DND-41 (cell line): ENCODE measurements at regions not wholly inside any gene's neighbourhood (a gene's known extent, or its start where the extent isn't known, plus 50 kb on each side); places are given as distances from the start of the nearest gene placed in this dataset.

ENCODE experiments used
- ATAC-seq: fragments of 200-7000 bp; cut with Tn5 transposase; 3 replicates; pipeline ENCODE4 v1.9.1; 2021; ENCODE audit warnings: low read depth; ENCODE audit not compliant: insufficient read depth
- DNase-seq: peaks from one replicate; pipeline ENCODE4 v3.0.0-alpha.2; 2020
- H2AFZ ChIP-seq: 2 replicates; pipeline ENCODE4 v1.6.0; 2012; ENCODE audit warnings: low read depth, low read length
- H3K27ac ChIP-seq: 2 replicates; pipeline ENCODE4 v1.5.1; 2012; ENCODE audit warnings: low read length, inconsistent platforms
- H3K27me3 ChIP-seq: fragments of 200-600 bp; sonication (generic); 2 replicates; pipeline ENCODE4 v1.6.0; 2012; ENCODE audit warnings: low read length, mild to moderate bottlenecking, inconsistent platforms; ENCODE audit not compliant: insufficient read depth, poor library complexity
- H3K36me3 ChIP-seq: 2 replicates; pipeline ENCODE4 v1.5.1; 2012; ENCODE audit warnings: low read length, inconsistent platforms; ENCODE audit not compliant: insufficient read depth
- H3K4me1 ChIP-seq: 2 replicates; pipeline ENCODE4 v1.5.1; 2012; ENCODE audit warnings: mild to moderate bottlenecking, low read length; ENCODE audit not compliant: insufficient read depth
- H3K4me2 ChIP-seq: 2 replicates; pipeline ENCODE4 v1.6.0; 2012; ENCODE audit warnings: mild to moderate bottlenecking, moderate library complexity, low read length, inconsistent platforms; ENCODE audit not compliant: insufficient read depth
- H3K4me3 ChIP-seq, 2 experiments: fragments of 200-600 bp in 1 of 2; shearing (Covaris generic) in 1 of 2; 2 replicates each; pipeline ENCODE4 v1.5.1; 2012 to 2016; ENCODE audit warnings: inconsistent platforms in 2 of 2, low read length in 2 of 2, mild to moderate bottlenecking in 2 of 2, low read depth in 1 of 2, moderate library complexity in 1 of 2
- H3K79me2 ChIP-seq: 2 replicates; pipeline ENCODE4 v1.6.0; 2012; ENCODE audit warnings: low read length, inconsistent platforms; ENCODE audit not compliant: insufficient read depth
- H3K9ac ChIP-seq: 2 replicates; pipeline ENCODE4 v1.6.0; 2012; ENCODE audit warnings: low read depth, mild to moderate bottlenecking, inconsistent platforms, low read length, moderate library complexity
- H3K9me3 ChIP-seq: 2 replicates; pipeline ENCODE4 v1.5.1; 2012; ENCODE audit warnings: low read length, moderate library complexity, mild to moderate bottlenecking, inconsistent platforms; ENCODE audit not compliant: insufficient read depth, severe bottlenecking
- H4K20me1 ChIP-seq: 2 replicates; pipeline ENCODE4 v1.6.0; 2012; ENCODE audit warnings: low read length; ENCODE audit not compliant: insufficient read depth
- CTCF ChIP-seq: IDR thresholded peaks from 2 replicates; pipeline ENCODE4 v1.5.1; 2012; ENCODE audit warnings: borderline replicate concordance, low read length, moderate library complexity, mild to moderate bottlenecking; ENCODE audit not compliant: poor library complexity, severe bottlenecking; ENCODE audit errors: extremely low read depth
- EZH2 ChIP-seq: IDR thresholded peaks from 3 replicates; pipeline ENCODE4 v1.6.1; 2012; ENCODE audit warnings: borderline replicate concordance, low read depth, mild to moderate bottlenecking, moderate library complexity, low read length, inconsistent platforms; ENCODE audit not compliant: severe bottlenecking

- Histone ChIP-seq H2AFZ (no peak overlapping the region), H3K79me2 (no peaks in the 10 kb centered on the region), H3K4me1 (no peaks in the 10 kb centered on the region), H3K27me3 (no peaks in the 10 kb centered on the region), H3K27ac (no peak overlapping the region), H4K20me1 (no peaks in the 10 kb centered on the region), H3K9ac (no peak overlapping the region), H3K36me3 (no peaks in the 10 kb centered on the region), H3K4me2 (no peak overlapping the region), H3K9me3 (no peaks in the 10 kb centered on the region), H3K4me3 (no peak overlapping the region)
- TF ChIP-seq EZH2 (no peak), CTCF (no peak)
- ATAC-seq = no peak
- DNase-seq = no peak
Measured at GRCh38 chr4:3668825-3669552, 97.2 kb upstream of the ADRA2C start.

GRCh38 chr4:3667258-3667657 lies 98.9 kb upstream of the ADRA2C start:
- Histone ChIP-seq H3K9ac (no peak overlapping the region), H3K27me3 (no peaks in the 10 kb centered on the region), H4K20me1 (no peaks in the 10 kb centered on the region), H3K4me1 (no peaks in the 10 kb centered on the region), H3K9me3 (no peaks in the 10 kb centered on the region), H3K27ac (no peak overlapping the region), H3K79me2 (no peaks in the 10 kb centered on the region), H3K36me3 (no peaks in the 10 kb centered on the region), H2AFZ (no peak overlapping the region), H3K4me3 (no peak overlapping the region), H3K4me2 (no peak overlapping the region)
- no peak for TF ChIP-seq CTCF
- no peak for TF ChIP-seq EZH2
- no peak for DNase-seq
- ATAC-seq = no peak

GRCh38 chr4:3666263-3666662 lies 99.9 kb upstream of the ADRA2C start:
- no peak for TF ChIP-seq EZH2
- TF ChIP-seq CTCF = no peak
- no peak overlapping the region for H2AFZ ChIP-seq
- no peaks in the 10 kb centered on the region for H3K27me3 ChIP-seq
- no peaks in the 10 kb centered on the region for H3K79me2 ChIP-seq
- H3K9ac ChIP-seq = no peak overlapping the region
- DNase-seq = no peak
- H4K20me1 ChIP-seq = no peaks in the 10 kb centered on the region
- H3K4me1 ChIP-seq = no peaks in the 10 kb centered on the region
- ATAC-seq = no peak
- H3K4me3 ChIP-seq = no peak overlapping the region
- H3K36me3 ChIP-seq = no peaks in the 10 kb centered on the region
- H3K4me2 ChIP-seq = no peak overlapping the region
- H3K27ac ChIP-seq = no peak overlapping the region
- H3K9me3 ChIP-seq = no peaks in the 10 kb centered on the region
